ENCODE measurements at regions not wholly inside any gene's neighbourhood (a gene's known extent, or its start where the extent isn't known, plus 50 kb on each side); places are given as distances from the start of the nearest gene placed in this dataset.

DNA sequence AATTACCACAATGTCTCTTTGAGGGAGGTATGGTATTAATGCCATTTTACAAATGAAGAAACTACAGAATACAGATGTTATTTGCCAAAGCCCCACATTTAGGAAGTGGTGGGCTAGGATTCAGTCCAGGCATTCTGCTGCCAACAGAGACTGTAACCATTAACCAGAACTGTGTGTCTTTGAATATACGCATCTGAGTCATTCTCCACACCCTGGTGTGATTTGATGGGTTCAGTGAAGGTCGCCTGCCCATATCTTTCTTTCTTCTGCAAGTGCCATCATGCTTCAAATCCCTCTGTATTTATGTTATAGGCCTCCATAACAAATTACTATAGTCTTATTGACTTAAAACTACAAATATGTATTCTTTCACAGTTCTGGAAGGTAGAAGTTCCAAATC lies 479.0 kb upstream of the DCC start:
- no peaks in the 10 kb centered on the region for H3K9me3 ChIP-seq (ENCODE audit: control insufficient read depth, insufficient read depth, low read depth, low read length)
- no peak for DNase-seq (ENCODE audit: low read depth in 2 of 2)
- H3K27me3 ChIP-seq (ENCODE audit: control insufficient read depth, insufficient read depth, low read length): no peaks in the 10 kb centered on the region
- no peak overlapping the region for H3K4me3 ChIP-seq (replicated peaks in 1 of 4; ENCODE audit: control extremely low read depth in 1 of 4, insufficient read depth in 1 of 4, low read depth in 3 of 4, low read length in 4 of 4)
- H3K4me2 ChIP-seq (ENCODE audit: extremely low read depth, insufficient read depth, low read length): no peak overlapping the region
- no peaks in the 10 kb centered on the region for H3K4me1 ChIP-seq (ENCODE audit: control insufficient read depth, extremely low read depth, insufficient read depth, low read length)
- H4K20me1 ChIP-seq (ENCODE audit: control insufficient read depth, extremely low read depth, insufficient read depth, low read length): no peaks in the 10 kb centered on the region
- no peaks in the 10 kb centered on the region for H3K79me2 ChIP-seq (ENCODE audit: control insufficient read depth, insufficient read depth, low read length)
- no peak for TF ChIP-seq EZH2 (IDR thresholded peaks at IDR 0.05; ENCODE audit: low read length, missing control alignments)
- TF ChIP-seq, protein P1, sequence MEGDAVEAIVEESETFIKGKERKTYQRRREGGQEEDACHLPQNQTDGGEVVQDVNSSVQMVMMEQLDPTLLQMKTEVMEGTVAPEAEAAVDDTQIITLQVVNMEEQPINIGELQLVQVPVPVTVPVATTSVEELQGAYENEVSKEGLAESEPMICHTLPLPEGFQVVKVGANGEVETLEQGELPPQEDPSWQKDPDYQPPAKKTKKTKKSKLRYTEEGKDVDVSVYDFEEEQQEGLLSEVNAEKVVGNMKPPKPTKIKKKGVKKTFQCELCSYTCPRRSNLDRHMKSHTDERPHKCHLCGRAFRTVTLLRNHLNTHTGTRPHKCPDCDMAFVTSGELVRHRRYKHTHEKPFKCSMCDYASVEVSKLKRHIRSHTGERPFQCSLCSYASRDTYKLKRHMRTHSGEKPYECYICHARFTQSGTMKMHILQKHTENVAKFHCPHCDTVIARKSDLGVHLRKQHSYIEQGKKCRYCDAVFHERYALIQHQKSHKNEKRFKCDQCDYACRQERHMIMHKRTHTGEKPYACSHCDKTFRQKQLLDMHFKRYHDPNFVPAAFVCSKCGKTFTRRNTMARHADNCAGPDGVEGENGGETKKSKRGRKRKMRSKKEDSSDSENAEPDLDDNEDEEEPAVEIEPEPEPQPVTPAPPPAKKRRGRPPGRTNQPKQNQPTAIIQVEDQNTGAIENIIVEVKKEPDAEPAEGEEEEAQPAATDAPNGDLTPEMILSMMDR (conservative IDR thresholded peaks at IDR 0.05 in 1 of 2, IDR thresholded peaks at IDR 0.05 in 1 of 2; ENCODE audit: low read depth in 1 of 2, low read length in 2 of 2): no peak
- no peak overlapping the region for H3K9ac ChIP-seq (ENCODE audit: insufficient read depth, low read length)
- no peak overlapping the region for H2AFZ ChIP-seq (ENCODE audit: low read length)
- no peaks in the 10 kb centered on the region for H3K36me3 ChIP-seq (ENCODE audit: control insufficient read depth, insufficient read depth, low read length)
- no peak overlapping the region for H3K27ac ChIP-seq (ENCODE audit: insufficient read depth, low read length)

DNA sequence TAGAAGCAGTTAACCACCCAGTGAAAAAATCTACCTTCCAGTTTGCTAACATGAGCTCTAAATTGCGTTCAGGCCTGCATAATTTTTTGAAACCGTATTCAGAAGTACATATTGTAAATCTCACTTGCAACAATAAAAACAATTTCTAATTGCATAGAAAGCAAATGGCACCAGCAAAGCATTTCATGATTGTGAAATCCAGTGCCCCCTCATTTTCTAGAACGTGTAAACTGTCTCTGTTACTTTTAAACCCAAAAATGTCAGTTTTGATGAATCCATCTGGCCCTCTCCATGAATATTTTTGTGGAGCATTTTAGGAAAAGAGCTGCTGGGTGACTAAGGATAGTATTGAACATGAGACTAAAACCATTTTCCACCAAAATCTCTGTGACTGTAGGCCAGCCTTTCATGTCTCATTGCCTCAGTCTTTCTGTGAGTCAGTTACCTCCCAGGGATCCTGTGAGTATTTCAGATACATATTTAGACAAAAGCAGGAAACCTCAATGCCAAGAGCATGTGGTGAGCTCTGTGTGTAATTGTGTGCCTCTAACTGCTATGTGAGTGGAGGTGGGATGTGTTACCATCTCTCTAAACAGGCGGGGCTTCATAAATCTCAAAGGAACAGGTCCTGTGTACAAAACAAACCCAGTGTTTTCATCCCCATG lies 477.8 kb upstream of the DCC start:
- no peak overlapping the region for H3K4me3 ChIP-seq (replicated peaks in 1 of 4; ENCODE audit: control extremely low read depth in 1 of 4, insufficient read depth in 1 of 4, low read depth in 3 of 4, low read length in 4 of 4)
- H3K9ac ChIP-seq (ENCODE audit: insufficient read depth, low read length): no peak overlapping the region
- H3K27me3 ChIP-seq (ENCODE audit: control insufficient read depth, insufficient read depth, low read length): no peaks in the 10 kb centered on the region
- H4K20me1 ChIP-seq (ENCODE audit: control insufficient read depth, extremely low read depth, insufficient read depth, low read length): no peaks in the 10 kb centered on the region
- H3K27ac ChIP-seq (ENCODE audit: insufficient read depth, low read length): no peak overlapping the region
- H3K36me3 ChIP-seq (ENCODE audit: control insufficient read depth, insufficient read depth, low read length): no peaks in the 10 kb centered on the region
- H3K9me3 ChIP-seq (ENCODE audit: control insufficient read depth, insufficient read depth, low read depth, low read length): no peaks in the 10 kb centered on the region
- DNase-seq (ENCODE audit: low read depth in 2 of 2): no peak
- no peak overlapping the region for H3K4me2 ChIP-seq (ENCODE audit: extremely low read depth, insufficient read depth, low read length)
- TF ChIP-seq EZH2 (IDR thresholded peaks at IDR 0.05; ENCODE audit: low read length, missing control alignments): no peak
- TF ChIP-seq, protein P1 (conservative IDR thresholded peaks at IDR 0.05 in 1 of 2, IDR thresholded peaks at IDR 0.05 in 1 of 2; ENCODE audit: low read depth in 1 of 2, low read length in 2 of 2): no peak
- H3K4me1 ChIP-seq (ENCODE audit: control insufficient read depth, extremely low read depth, insufficient read depth, low read length): no peaks in the 10 kb centered on the region
- H2AFZ ChIP-seq (ENCODE audit: low read length): no peak overlapping the region
- no peaks in the 10 kb centered on the region for H3K79me2 ChIP-seq (ENCODE audit: control insufficient read depth, insufficient read depth, low read length)

DNA sequence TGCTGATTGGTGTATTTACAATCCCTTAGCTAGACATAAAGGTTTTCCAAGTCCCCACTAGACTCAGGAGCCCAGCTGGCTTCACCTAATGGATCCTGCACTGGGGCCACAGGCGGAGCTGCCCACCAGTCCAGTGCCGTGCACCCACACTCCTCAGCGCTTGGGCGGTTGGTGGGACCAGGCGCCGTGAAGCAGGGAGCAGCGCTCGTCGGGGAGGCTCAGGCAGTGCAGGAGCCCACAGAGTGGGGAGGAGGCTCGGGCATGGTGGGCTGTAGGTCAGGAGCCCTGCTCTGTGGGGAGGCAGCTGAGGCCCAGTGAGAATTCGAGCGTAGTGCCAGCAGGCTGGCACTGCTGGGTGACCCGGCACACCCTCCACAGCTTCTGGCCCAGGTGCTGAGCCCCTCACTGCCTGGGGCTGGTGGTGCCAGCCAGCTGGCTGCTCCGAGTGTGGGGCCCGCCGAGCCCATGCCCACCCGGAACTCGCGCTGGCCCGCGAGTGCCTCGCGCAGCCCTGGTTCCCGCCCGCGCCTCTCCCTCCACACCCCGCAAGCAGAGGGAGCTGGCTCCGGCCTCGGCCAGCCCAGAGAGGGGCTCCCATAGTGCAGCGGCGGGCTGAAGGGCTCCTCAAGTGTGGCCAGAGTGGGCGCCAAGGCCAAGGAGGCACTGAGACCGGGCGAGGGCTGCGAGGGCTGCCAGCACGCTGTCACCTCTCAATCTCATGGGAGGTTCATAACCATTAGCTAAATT lies 475.6 kb upstream of the DCC start:
- no peak overlapping the region for H3K9ac ChIP-seq (ENCODE audit: insufficient read depth, low read length)
- TF ChIP-seq, protein P1 (conservative IDR thresholded peaks at IDR 0.05 in 1 of 2, IDR thresholded peaks at IDR 0.05 in 1 of 2; ENCODE audit: low read depth in 1 of 2, low read length in 2 of 2): no peak
- TF ChIP-seq EZH2 (IDR thresholded peaks at IDR 0.05; ENCODE audit: low read length, missing control alignments): no peak

More for the DNA sequence above, 475.6 kb upstream of the DCC start:
- no peak for DNase-seq (ENCODE audit: low read depth in 2 of 2)
- Histone ChIP-seq H3K4me3 (replicated peaks in 1 of 4; ENCODE audit: control extremely low read depth in 1 of 4, insufficient read depth in 1 of 4, low read depth in 3 of 4, low read length in 4 of 4) (no peak overlapping the region), H3K4me2 (ENCODE audit: extremely low read depth, insufficient read depth, low read length) (no peak overlapping the region), H3K4me1 (ENCODE audit: control insufficient read depth, extremely low read depth, insufficient read depth, low read length) (no peaks in the 10 kb centered on the region), H3K27ac (ENCODE audit: insufficient read depth, low read length) (no peak overlapping the region), H3K27me3 (ENCODE audit: control insufficient read depth, insufficient read depth, low read length) (no peaks in the 10 kb centered on the region), H3K36me3 (ENCODE audit: control insufficient read depth, insufficient read depth, low read length) (no peaks in the 10 kb centered on the region), H3K79me2 (ENCODE audit: control insufficient read depth, insufficient read depth, low read length) (no peaks in the 10 kb centered on the region), H3K9me3 (ENCODE audit: control insufficient read depth, insufficient read depth, low read depth, low read length) (no peaks in the 10 kb centered on the region), H4K20me1 (ENCODE audit: control insufficient read depth, extremely low read depth, insufficient read depth, low read length) (no peaks in the 10 kb centered on the region), H2AFZ (ENCODE audit: low read length) (no peak overlapping the region)

All from fibroblast of lung (primary cell).